ENCODE measurements at regions not wholly inside any gene's neighbourhood (a gene's known extent, or its start where the extent isn't known, plus 50 kb on each side); places are given as distances from the start of the nearest gene placed in this dataset.

DNA sequence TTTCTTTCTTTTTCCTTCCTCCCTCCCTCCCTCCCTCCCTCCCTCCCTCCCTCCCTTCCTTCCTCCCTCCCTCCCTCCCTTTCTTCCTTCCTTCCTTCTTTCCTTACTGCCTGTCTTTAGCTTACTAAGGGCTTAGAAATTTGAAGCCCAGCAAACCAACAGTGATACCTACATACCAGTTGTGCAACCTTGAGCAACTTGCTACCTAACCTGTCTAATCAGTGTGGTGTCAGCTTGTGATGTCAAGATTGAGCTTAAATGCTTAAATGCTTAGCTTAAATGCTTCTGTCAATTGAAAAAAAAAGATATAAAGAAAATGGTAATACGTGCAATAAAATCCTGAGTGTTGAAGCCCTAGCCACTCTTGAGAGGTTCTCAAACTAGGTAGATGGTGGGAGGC, 728.6 kb downstream of the TRIML1 start:
- DNase-seq: no peak

DNA sequence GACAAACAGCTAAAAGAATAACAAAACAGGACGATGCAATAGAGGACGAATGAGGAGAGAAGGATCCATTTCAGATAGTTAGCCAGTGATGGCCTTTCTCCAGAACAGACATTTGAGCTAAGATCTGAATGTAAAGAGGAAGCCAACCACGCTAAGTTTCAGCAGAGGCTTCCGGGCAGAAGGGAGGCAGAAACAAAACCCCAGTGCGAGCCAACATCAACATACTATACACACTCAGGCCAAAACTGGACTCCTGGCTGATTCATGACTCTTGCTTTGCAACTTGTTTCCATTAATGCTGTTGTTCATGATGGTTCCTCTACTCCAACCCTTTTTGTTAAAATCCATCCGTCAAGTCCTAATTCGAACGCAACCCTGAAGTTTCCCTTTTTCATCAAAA, 730.3 kb downstream of the TRIML1 start:
- DNase-seq: no peak

GRCh38 chr4:188872809-188873208, 733.6 kb downstream of the TRIML1 start:
- DNase-seq: no peak

- DNase-seq: no peak
Measured at GRCh38 chr4:188876881-188877280, 737.6 kb downstream of the TRIML1 start.

DNA sequence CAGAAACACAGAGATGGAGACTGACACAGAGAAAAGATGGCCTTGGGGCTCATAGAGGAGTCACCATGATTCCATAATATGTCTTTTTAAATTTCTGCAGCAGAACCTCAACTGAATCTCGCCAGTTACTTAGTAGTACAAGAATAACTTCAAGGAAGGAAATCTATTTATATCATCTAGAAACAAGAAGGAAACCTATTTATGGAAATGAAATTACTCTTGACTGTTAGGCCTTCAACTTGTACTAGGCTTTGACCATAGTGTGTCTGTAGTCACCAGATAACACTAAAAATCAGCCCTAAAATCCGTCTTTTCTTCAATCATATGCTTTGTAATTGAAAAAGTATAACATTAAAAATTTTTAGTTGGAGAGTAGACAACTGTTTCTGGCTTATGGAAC, 740.4 kb downstream of the TRIML1 start:
- DNase-seq: no peak

DNA sequence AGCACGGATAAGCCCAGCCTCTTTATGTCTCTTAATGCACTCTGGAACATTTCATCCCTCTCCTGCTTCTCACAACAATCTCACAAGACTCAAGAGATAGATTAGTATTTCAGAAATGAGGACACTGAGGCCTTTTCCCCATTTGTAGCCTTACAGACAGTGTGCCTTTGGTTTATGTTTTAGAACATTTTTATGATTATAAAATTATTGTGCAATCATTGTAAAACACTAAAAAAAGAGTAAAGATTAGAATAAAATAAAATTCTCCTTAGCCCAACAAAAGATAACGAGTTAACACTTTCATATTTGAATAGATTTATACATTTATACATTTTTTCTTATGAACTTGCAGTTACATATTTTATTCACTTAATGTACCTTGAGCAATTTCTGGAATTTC, 748.7 kb downstream of the TRIML1 start:
- DNase-seq: no peak

GRCh38 chr4:188892837-188893236, 753.6 kb downstream of the TRIML1 start:
- no peak for DNase-seq

DNA sequence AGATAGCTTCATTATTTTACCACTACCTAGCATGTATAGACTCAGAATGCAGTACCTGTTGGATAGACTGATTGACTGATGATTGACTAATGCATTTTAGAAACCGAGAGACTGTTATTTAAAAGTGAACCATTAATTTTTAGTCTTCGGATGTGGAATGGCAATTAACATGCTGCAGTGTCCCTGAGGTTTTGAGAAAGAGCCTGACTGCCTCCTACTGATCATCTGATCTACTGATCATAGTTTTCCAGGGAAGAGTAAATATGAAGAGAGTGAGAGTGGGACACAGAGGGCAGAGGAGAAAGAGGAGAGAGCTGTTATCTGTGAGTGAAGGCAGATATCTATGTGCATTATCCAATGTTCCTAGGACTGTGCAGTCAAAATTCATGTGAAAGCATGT, 764.7 kb downstream of the TRIML1 start:
- DNase-seq: no peak

GRCh38 chr4:188904617-188905016, 765.4 kb downstream of the TRIML1 start:
- DNase-seq: no peak

- DNase-seq: no peak
Measured at GRCh38 chr4:188905248-188905647, 766.0 kb downstream of the TRIML1 start.

DNA sequence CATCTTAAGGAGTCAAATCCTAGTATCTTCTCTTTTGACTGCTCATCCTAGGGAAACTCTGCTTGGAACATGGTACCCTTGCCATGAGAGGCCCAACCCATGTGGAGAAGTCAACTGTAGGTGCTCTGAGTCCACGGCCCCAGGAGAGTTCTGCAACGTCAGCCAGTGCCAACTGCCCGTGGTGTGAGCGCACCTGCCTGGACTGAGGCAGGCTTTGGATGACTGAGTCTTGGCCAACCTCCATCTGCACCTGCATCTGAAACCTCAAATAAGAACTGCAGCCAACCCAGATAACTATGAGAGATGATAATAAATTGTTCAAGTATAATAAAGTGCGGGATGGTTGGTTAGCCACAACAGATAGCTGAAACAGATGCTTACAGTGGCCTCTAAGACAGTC, 772.0 kb downstream of the TRIML1 start:
- DNase-seq: no peak

DNA sequence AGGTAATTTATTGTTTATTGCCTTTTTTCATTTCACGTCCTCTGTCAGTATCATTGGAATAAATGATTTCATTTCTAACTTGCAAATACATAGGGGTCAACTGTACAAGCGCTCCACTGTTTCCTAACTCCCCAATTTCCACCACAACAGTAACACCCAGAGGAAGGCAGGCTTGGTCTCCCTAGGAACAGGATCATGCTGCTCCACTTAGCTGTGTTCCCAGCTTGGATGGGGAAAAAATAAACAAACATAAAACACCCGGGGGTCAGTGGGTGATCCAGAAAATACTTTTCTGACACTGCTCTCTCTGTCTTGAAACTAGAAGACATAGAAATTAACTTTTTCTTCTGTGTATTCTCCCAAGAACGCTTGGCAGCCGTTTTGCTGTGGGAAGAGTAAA, 772.5 kb downstream of the TRIML1 start:
- no peak for DNase-seq

- no peak for DNase-seq
Measured at GRCh38 chr4:188915175-188915574, 775.9 kb downstream of the TRIML1 start.

- no peak for DNase-seq
Measured at GRCh38 chr4:188918787-188919186, 779.5 kb downstream of the TRIML1 start.

- no peak for DNase-seq
Measured at GRCh38 chr4:188930822-188931221, 791.6 kb downstream of the TRIML1 start.

- DNase-seq: no peak
Measured at GRCh38 chr4:188934320-188934962, 795.2 kb downstream of the TRIML1 start.

DNA sequence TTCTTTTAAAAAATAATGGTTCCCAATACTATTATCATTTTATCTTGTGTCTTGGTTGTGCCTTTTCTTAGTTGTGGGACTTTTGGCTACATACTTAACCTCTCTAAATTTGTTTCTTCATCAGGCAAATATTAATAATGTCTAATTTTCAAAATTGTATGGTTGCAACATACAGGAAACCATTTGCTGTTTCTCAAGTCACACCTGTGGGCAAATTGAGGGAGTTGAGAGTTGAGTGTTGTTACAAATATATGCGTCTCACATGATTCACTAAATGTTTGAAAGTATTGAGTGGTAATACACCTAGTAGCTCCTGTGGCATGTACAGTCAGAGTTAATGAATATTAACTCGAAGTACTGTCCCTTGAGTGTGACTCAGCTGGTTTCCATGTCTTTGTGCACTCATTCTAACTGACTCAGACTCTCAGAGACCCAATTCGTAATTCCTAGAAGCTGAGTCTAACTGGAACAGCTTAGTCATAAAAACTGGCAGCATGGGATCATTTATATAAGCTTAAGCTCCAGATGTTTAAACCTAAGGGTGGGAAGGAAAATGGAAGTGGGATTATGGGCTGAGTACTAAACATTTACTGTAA, 802.4 kb downstream of the TRIML1 start:
- no peak for DNase-seq

GRCh38 chr4:188942606-188943005, 803.4 kb downstream of the TRIML1 start:
- no peak for DNase-seq

GRCh38 chr4:188949596-188949995, 810.4 kb downstream of the TRIML1 start:
- no peak for DNase-seq

DNA sequence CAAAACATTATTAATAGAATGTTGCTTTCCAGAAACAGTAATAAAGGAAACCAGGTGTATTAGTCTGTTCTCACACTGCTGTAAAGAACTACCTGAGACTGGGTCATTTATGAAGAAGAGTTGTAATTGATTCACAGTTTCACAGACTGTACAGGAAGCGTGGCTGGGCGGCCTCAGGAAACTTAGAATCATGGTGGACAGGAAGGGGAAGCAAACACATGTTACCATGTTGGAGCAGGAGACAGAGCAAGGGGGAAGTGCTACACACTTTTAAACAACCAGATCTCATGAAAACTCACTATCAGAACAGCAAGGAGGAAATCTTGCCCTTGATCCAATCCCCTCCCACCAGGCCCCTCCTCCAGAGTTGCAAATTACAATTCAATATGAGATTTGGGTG, 815.8 kb downstream of the TRIML1 start:
- no peak for DNase-seq

- no peak for DNase-seq
Measured at GRCh38 chr4:188956566-188956965, 817.3 kb downstream of the TRIML1 start.

GRCh38 chr4:188958346-188958745, 819.1 kb downstream of the TRIML1 start:
- no peak for DNase-seq

- no peak for DNase-seq
Measured at GRCh38 chr4:188959424-188959823, 820.2 kb downstream of the TRIML1 start.

DNA sequence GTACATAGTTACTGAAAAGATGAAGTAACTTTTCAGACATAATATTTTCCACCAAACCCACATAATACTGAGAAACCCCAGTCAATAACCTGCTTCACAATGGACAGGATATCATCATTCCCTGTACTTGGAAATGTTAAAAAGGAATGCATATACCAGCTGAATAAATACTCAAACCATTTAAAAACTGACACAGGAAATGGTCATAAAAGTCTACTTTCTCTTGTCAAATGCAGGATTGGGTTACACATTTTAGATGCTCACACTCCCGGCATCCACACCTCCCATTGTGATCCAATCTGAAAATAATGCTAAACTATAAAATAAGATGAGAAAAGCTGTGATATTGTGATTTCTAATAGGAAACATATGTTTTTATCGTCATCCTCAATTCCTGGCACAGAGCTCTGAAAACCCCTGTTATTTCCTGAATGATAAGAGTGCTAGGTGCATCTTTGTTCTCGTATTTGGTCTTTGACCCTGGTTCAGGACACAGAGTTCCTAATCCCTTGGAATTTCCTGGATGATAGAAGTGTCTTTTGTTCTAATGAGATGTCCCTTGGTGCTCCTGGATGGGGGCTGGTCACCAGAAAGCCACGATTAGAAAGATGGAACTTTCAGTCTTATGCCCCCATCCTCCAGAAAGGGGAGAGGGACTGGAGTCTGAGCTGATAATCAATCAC, 821.3 kb downstream of the TRIML1 start:
- DNase-seq: no peak

DNA sequence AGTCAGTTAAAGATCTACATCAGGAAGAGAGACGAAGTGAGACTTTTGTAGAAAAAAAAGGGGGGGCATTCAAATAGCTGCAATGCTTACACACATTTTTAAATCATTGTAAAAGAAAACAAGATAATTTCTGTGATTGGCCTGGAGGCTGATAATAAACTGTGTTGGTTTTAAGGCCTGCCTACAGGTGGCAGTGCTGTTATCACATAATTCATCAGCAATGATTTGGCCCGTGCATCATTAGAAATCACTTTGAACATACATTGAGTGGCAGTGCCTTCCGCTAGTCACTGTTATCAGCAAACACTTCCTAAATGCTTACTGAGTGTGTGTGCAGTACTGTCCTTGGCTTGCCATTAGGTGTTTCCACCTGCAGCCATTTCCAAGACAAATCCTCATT, 831.9 kb downstream of the TRIML1 start:
- no peak for DNase-seq
